HTR-8/SVneo (cell line): ENCODE measurements at regions not wholly inside any gene's neighbourhood (a gene's known extent, or its start where the extent isn't known, plus 50 kb on each side); places are given as distances from the start of the nearest gene placed in this dataset.

Experiments used
- DNase-seq: peaks from one replicate; pipeline ENCODE4 v3.0.0; 2011; ENCODE audit warnings: low spot score, mixed read lengths; ENCODE audit not compliant: insufficient read length
- FAIRE-seq: peaks from 2 replicates; lab custom pipeline; 2011; peaks lifted over from hg19 to GRCh38; lab: Jason Lieb, UNC

DNA sequence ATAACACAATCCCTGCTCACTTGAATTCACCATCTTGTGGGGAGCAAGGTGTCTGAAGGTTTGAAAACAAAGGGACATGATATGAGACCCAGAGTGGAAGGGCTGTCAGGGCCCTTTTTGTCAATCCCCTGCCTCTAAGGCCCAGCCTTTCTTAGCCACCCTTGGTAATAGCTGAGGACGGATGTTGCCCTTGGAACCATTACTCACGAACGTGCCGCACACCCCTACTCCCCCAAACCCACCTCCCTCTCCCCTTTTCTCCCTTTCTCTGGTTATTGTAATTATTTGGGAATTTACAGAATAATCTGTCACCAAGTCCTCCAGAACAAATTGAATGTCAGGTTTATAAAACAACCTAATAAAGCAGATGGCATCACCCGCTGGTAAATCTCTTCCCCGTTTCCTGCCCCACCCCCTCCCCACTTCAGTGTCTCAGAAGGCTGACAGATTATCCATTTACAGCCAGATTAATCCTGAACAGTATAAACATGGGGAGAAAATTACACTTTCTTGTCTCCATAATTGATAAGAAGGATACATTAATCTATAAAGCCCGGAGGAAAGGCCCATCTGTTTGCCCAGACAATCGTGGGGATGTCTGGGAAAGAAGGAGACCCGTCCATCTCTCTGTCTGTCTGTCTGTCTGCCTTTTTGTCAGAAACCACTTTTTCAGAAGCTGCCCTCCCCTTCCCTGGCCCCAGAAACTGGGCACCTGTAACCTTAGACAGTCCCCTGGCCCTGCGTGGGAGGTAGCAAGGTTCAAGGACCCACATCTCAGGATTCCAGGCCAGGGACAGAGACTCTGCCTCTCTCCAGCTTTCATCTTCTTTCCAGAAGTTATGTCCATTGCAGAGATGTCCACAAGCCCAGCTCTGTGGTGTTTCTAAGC, 60.6 kb upstream of the CD34 start:
- no peak for DNase-seq

DNA sequence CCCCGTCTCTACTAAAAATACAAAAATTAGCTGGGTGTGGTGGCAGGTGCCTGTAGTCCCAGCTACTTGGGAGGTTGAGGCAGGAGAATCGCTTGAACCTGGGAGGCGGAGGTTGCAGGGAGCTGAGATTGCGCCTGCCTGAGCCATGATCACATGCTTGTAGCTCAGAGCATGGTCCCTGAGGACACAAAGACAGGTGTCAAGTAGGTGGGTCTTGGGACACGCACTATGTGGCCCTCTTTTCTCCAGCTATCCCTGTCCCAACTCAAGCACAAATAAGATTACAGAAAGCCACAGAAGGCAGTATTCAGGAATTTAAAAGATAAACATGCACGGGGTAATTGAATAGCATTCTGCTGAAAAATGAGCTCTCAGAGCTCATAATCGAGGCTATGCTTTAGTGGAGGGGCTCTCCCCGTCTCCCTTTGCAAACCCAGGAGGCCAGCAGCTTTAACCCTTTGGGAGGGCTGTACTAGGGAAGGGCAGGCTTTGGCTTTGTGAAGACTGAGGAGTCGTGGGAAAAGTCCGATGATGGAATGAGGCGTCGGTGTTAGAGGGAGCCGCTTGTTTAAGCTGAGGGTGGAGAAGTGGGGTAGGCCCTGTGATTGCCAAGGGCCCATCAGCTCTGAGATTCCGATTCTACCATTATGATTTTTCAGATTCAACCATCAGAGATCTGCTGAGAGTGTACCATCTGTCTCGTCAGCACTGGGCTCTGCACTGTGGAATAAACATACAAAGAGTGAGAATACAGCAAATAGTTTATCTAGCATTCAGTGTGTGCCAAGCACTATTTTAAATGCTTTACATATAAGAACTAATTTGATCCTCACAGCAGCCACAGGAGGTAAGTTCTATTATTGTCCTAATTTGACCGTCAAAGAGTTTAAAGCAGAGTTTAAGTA, 59.7 kb upstream of the CD34 start:
- FAIRE-seq (no peak), DNase-seq (no peak)

More for the DNA sequence above, 60.6 kb upstream of the CD34 start:
- FAIRE-seq: no peak

GRCh38 chr1:207969528-207969927, 58.6 kb upstream of the CD34 start:
- DNase-seq: no peak

DNA sequence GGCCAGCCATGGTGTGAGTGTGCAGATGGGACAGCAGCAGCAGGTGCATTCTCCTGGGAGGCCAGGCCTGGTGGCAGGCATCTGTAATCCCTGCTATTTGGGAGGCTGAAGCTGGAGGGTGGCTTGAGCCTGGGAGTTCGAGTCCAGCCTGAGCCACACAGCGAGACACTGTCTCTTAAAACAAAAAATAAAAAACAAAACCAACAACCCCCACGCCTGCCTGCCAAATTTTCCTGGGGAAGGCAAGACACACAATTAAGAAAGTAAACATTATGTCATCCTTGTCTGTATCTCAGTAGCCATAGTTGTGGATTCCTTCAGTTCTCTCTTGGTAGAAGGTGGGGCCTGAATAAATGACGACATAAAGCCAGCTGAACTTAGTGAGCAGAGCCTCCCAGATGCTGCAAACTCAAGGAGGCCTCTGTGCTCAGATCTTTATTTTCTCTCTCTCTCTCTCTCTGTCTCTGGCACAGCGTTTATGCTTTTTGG, 57.6 kb upstream of the CD34 start:
- no peak for DNase-seq
- FAIRE-seq: no peak

More at GRCh38 chr1:207969528-207969927, 58.6 kb upstream of the CD34 start:
- no peak for FAIRE-seq

GRCh38 chr1:207967703-207968102, 56.8 kb upstream of the CD34 start:
- FAIRE-seq: no peak
- no peak for DNase-seq

GRCh38 chr1:207966521-207966920, 55.6 kb upstream of the CD34 start:
- DNase-seq: no peak
- no peak for FAIRE-seq

- no peak for FAIRE-seq
These were observed 54.8 kb upstream of the CD34 start for GRCh38 chr1:207965392-207966387.

DNA sequence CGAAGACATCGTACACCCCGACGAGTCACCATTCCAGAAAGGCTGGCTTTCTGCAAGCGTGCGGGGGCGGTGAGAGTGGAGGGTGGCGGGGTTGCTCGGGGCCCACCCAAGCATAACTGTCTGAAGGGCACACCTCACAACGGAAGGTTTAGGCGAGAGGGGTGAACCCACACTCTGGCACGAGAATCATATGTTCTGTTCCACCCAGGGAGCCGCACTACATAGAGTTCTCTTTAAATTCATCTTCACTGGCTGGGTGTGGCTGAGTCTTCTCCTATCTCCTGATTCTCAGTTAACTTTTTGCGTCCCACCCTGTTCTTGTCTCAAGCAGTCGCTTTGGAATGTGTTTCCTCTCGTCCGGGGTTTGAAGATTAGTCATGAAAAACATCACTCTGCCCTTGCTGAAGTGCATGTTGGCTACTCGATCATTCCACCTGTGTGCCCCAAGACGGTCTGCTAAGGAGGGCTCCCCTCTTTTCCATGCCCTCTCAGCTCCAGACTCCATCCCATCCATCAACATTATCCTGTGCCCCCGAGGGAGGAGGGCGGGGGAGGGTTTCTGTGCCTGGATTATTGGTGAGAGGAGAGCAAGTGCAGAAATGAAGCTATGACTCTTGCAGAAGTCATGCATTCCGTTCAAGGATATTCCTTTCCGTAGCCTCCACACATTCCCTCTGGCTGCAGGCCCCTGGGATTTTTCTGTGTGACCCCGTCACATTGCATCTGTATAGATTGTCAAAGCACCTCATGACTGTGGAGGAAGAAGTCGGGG, 53.5 kb upstream of the CD34 start:
- DNase-seq: peak; percentile 46
- FAIRE-seq: peak; percentile 81

More at GRCh38 chr1:207965392-207966387, 54.8 kb upstream of the CD34 start:
- DNase-seq: no peak

DNA sequence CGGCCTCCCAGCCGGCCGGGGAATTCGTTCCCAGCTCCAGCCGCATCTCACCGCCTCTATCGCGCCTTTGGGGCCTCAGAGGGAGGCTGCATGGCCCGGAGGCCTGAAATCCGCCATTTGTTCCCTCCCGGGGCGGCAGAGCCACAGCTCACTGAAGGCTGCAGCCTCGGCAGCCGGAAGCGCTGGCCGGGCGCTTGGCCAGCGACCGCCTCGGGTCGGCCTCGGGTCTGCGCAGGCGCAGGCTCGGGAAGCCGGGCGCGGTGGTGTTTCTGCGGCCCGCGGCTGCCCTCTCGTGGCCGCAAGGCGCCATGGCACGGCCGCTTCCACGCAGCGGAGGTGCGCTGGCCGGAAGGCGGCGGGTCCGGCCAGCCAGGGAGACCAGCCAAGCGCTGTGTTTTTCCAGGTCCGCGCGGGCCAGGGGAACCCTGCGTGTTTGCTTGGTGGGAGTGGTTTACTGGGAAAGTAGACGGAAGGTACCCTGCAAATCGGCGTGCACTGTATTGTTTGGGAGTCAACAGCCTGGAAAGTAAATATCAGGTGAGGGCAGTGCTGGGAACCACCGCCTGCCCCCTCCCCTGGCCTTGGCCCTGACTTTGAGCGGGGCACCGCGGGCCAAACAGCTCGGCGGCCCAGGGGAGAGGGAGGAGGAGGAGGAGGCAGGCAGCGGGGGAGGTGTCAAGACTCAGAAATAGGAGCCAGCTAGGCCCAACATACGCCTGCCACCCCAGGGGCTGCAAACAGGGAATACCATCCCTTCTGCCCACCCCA, 52.7 kb upstream of the CD34 start:
- FAIRE-seq: peak; percentile 92

GRCh38 chr1:207962716-207963426, 51.9 kb upstream of the CD34 start:
- DNase-seq (no peak), FAIRE-seq (no peak)

More for the DNA sequence above, 52.7 kb upstream of the CD34 start:
- peak; percentile 95 for DNase-seq
